HepG2 (cell line): ENCODE measurements at regions not wholly inside any gene's neighbourhood (a gene's known extent, or its start where the extent isn't known, plus 50 kb on each side); places are given as distances from the start of the nearest gene placed in this dataset.

Experiments used
- ATAC-seq: fragments of 200-7000 bp; cut with Tn5 transposase; 3 replicates; pipeline ENCODE4 v1.9.1; 2020; ENCODE audit warnings: mild to moderate bottlenecking, moderate library complexity
- BruUV-seq: library from RNA; stranded (reverse); fragments of 400-500 nt; replicated peaks from 2 replicates; lab custom pipeline; 2021; lab: Mats Ljungman, UMichigan
- CTCF ChIA-PET: fragments of 300-600 bp; formaldehyde crosslinking; extraction: SDS; loops from one replicate; lab custom pipeline; 2021; ENCODE audit warnings: low total read pairs, inconsistent platforms, low intra/inter-chr PET ratio; lab: Yijun Ruan, JAX
- POLR2A ChIA-PET: fragments of 350-600 bp; sonication (Branson Sonifier 250); formaldehyde crosslinking; loops from one replicate; lab custom pipeline; 2020; ENCODE audit warnings: antibody characterized with exemption, inconsistent platforms; lab: Yijun Ruan, JAX
- DNase-seq: peaks from one replicate; pipeline ENCODE4 v3.0.0-alpha.2; 2015; ENCODE audit warnings: low spot score
- FAIRE-seq: peaks from 3 replicates; lab custom pipeline; 2011; peaks lifted over from hg19 to GRCh38; lab: Jason Lieb, UNC
- H2AFZ ChIP-seq: one replicate; pipeline ENCODE4 v1.6.1; 2011; ENCODE audit warnings: low read length, inconsistent platforms
- H3K27ac ChIP-seq: fragments of 300-600 bp; 3 replicates; pipeline ENCODE4 v1.8.0; 2011; ENCODE audit warnings: mixed run types, mild to moderate bottlenecking, mixed read lengths, low read length, inconsistent platforms; ENCODE audit not compliant: insufficient read depth; ENCODE audit errors: extremely low read length
- H3K27me3 ChIP-seq, 2 experiments: fragments of 200-600 bp in 1 of 2; 2 replicates in 1 of 2; 3 replicates in 1 of 2; pipeline versions ENCODE4 v1.6.0 to v1.8.0; 2011; ENCODE audit warnings: low read length in 2 of 2, mild to moderate bottlenecking in 2 of 2, moderate library complexity in 2 of 2, inconsistent platforms in 1 of 2; ENCODE audit not compliant: insufficient read depth in 2 of 2, control insufficient read depth in 1 of 2
- H3K36me3 ChIP-seq, 2 experiments: fragments of 200-600 bp in 1 of 2; replicated peaks in 1 of 2; 2 replicates in 1 of 2; 3 replicates in 1 of 2; pipeline versions ENCODE4 v1.5.1 to v1.8.0; 2011; ENCODE audit warnings: low read length in 2 of 2, inconsistent platforms in 1 of 2; ENCODE audit not compliant: insufficient read depth in 2 of 2, control insufficient read depth in 1 of 2
- H3K4me1 ChIP-seq: 2 replicates; pipeline ENCODE4 v1.5.1; 2012; ENCODE audit warnings: low read length, inconsistent platforms; ENCODE audit not compliant: insufficient read depth
- H3K4me2 ChIP-seq: 2 replicates; pipeline ENCODE4 v1.6.0; 2011; ENCODE audit warnings: low read depth, low read length, inconsistent platforms
- H3K4me3 ChIP-seq, 3 experiments: fragments of 200-600 bp in 1 of 3; sonication (generic), shearing (Covaris generic) in 1 of 3; replicated peaks in 1 of 3; 2 replicates each; pipeline ENCODE4 v1.5.1; 2011 to 2016; ENCODE audit warnings: low read length in 3 of 3, inconsistent platforms in 2 of 3, low read depth in 2 of 3, mild to moderate bottlenecking in 2 of 3, control low read depth in 1 of 3, mixed read lengths in 1 of 3; ENCODE audit not compliant: insufficient read depth in 1 of 3
- H3K79me2 ChIP-seq: one replicate; pipeline ENCODE4 v1.6.1; 2011; ENCODE audit warnings: low read length, inconsistent platforms; ENCODE audit not compliant: insufficient read depth
- H3K9ac ChIP-seq: 2 replicates; pipeline ENCODE4 v1.6.0; 2011; ENCODE audit warnings: mild to moderate bottlenecking, low read depth, low read length, inconsistent platforms; ENCODE audit not compliant: insufficient read depth
- H3K9me3 ChIP-seq: 2 replicates; pipeline ENCODE4 v1.5.1; 2012; ENCODE audit warnings: mild to moderate bottlenecking, low read length
- H4K20me1 ChIP-seq: 2 replicates; pipeline ENCODE4 v1.6.0; 2011; ENCODE audit warnings: inconsistent platforms, mild to moderate bottlenecking, low read length, moderate library complexity; ENCODE audit not compliant: insufficient read depth
- ARID2 ChIP-seq: sonication (generic); formaldehyde crosslinking; IDR thresholded peaks from 2 replicates; pipeline ENCODE4 v1.8.1; 2022; ENCODE audit warnings: mild to moderate bottlenecking, missing genetic modification reagents, borderline replicate concordance
- SMAD9 ChIP-seq: sonication (generic); formaldehyde crosslinking; IDR thresholded peaks from 2 replicates; pipeline ENCODE4 v1.5.1; 2020; ENCODE audit warnings: mild to moderate bottlenecking, missing genetic modification reagents
- ZNF234 ChIP-seq: sonication (generic); formaldehyde crosslinking; conservative IDR thresholded peaks from 2 replicates; pipeline ENCODE4 v1.5.1; 2020; ENCODE audit warnings: mild to moderate bottlenecking, missing genetic modification reagents
- ZNF326 ChIP-seq: sonication (generic); formaldehyde crosslinking; IDR thresholded peaks from 2 replicates; pipeline ENCODE4 v1.4.0; 2020; ENCODE audit warnings: missing genetic modification reagents, borderline replicate concordance
- WGBS: methylation state at CpG from one replicate; pipeline ENCODE4 v1.1.6; 2017; ENCODE audit warnings: low lambda C conversion rate; 5-methylcytosine and 5-hydroxymethylcytosine counted together
- in situ Hi-C: cut with HindIII; loops from 2 replicates; pipeline ENCODE4 v1.10.0; 2017; ENCODE audit warnings: low pct_unique_long_range_greater_than_20kb; ENCODE audit not compliant: extremely low pct_ligation_motif_present
- intact Hi-C: fragments of 100-400 bp; cut with micrococcal nuclease; formaldehyde crosslinking; loops from one replicate; pipeline ENCODE4 v1.10.0; 2022; ENCODE audit not compliant: unreplicated experiment
- TF ChIP-seq, protein P1 (sequence below): sonication (generic); formaldehyde crosslinking; IDR thresholded peaks from 2 replicates; pipeline ENCODE4 v1.8.1; 2023; ENCODE audit warnings: mild to moderate bottlenecking, inconsistent platforms, moderate library complexity, missing genetic modification reagents, borderline replicate concordance
- TF ChIP-seq, protein P2 (sequence below): sonication (generic); formaldehyde crosslinking; IDR thresholded peaks from 2 replicates; pipeline ENCODE4 v1.4.0; 2020; ENCODE audit warnings: missing genetic modification reagents, mild to moderate bottlenecking, borderline replicate concordance
- TF ChIP-seq, protein P3 (sequence below): sonication (generic); formaldehyde crosslinking; IDR thresholded peaks from 2 replicates; pipeline ENCODE4 v1.5.0; 2020; ENCODE audit warnings: mild to moderate bottlenecking, missing genetic modification reagents, borderline replicate concordance

- POLR2A ChIA-PET = no interaction called here
- no peak overlapping the region for H3K4me2 ChIP-seq
- in situ Hi-C loops = no loop called here
- BruUV-seq = no TSS peak
- H3K9me3 ChIP-seq = no peaks in the 10 kb centered on the region
- DNase-seq = no peak
- no peak overlapping the region for H3K27ac ChIP-seq
- TF ChIP-seq SMAD9 = no peak
- TF ChIP-seq ZNF326 (CRISPR knock-in tag) = no peak
- no peak for TF ChIP-seq ZNF234 (CRISPR knock-in tag)
- no peak for TF ChIP-seq ARID2 (CRISPR knock-in tag)
- TF ChIP-seq, protein P1, sequence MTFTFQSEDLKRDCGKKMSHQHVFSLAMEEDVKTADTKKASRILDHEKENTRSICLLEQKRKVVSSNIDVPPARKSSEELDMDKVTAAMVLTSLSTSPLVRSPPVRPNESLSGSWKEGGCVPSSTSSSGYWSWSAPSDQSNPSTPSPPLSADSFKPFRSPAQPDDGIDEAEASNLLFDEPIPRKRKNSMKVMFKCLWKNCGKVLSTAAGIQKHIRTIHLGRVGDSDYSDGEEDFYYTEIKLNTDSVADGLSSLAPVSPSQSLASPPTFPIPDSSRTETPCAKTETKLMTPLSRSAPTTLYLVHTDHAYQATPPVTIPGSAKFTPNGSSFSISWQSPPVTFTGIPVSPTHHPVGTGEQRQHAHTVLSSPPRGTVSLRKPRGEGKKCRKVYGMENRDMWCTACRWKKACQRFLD = no peak
- TF ChIP-seq, protein P2, sequence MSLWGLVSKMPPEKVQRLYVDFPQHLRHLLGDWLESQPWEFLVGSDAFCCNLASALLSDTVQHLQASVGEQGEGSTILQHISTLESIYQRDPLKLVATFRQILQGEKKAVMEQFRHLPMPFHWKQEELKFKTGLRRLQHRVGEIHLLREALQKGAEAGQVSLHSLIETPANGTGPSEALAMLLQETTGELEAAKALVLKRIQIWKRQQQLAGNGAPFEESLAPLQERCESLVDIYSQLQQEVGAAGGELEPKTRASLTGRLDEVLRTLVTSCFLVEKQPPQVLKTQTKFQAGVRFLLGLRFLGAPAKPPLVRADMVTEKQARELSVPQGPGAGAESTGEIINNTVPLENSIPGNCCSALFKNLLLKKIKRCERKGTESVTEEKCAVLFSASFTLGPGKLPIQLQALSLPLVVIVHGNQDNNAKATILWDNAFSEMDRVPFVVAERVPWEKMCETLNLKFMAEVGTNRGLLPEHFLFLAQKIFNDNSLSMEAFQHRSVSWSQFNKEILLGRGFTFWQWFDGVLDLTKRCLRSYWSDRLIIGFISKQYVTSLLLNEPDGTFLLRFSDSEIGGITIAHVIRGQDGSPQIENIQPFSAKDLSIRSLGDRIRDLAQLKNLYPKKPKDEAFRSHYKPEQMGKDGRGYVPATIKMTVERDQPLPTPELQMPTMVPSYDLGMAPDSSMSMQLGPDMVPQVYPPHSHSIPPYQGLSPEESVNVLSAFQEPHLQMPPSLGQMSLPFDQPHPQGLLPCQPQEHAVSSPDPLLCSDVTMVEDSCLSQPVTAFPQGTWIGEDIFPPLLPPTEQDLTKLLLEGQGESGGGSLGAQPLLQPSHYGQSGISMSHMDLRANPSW (CRISPR knock-in tag) = no peak
- TF ChIP-seq, protein P3, sequence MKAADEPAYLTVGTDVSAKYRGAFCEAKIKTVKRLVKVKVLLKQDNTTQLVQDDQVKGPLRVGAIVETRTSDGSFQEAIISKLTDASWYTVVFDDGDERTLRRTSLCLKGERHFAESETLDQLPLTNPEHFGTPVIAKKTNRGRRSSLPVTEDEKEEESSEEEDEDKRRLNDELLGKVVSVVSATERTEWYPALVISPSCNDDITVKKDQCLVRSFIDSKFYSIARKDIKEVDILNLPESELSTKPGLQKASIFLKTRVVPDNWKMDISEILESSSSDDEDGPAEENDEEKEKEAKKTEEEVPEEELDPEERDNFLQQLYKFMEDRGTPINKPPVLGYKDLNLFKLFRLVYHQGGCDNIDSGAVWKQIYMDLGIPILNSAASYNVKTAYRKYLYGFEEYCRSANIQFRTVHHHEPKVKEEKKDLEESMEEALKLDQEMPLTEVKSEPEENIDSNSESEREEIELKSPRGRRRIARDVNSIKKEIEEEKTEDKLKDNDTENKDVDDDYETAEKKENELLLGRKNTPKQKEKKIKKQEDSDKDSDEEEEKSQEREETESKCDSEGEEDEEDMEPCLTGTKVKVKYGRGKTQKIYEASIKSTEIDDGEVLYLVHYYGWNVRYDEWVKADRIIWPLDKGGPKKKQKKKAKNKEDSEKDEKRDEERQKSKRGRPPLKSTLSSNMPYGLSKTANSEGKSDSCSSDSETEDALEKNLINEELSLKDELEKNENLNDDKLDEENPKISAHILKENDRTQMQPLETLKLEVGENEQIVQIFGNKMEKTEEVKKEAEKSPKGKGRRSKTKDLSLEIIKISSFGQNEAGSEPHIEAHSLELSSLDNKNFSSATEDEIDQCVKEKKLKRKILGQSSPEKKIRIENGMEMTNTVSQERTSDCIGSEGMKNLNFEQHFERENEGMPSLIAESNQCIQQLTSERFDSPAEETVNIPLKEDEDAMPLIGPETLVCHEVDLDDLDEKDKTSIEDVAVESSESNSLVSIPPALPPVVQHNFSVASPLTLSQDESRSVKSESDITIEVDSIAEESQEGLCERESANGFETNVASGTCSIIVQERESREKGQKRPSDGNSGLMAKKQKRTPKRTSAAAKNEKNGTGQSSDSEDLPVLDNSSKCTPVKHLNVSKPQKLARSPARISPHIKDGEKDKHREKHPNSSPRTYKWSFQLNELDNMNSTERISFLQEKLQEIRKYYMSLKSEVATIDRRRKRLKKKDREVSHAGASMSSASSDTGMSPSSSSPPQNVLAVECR (CRISPR knock-in tag) = no peak
- TF ChIP-seq, all 625 proteins: peak for 0
- no peaks in the 10 kb centered on the region for H3K79me2 ChIP-seq
- no peak for FAIRE-seq
- no peak overlapping the region for H3K9ac ChIP-seq
- no peaks in the 10 kb centered on the region for H3K36me3 ChIP-seq
- H3K27me3 ChIP-seq = no peaks in the 10 kb centered on the region
- CTCF ChIA-PET = no interaction called here
- H4K20me1 ChIP-seq = no peaks in the 10 kb centered on the region
- no peak overlapping the region for H2AFZ ChIP-seq
- H3K4me1 ChIP-seq = no peaks in the 10 kb centered on the region
- no peak for ATAC-seq
- 4% methylated on average over 1 of the region's 1 CpG for WGBS
- intact Hi-C loops = no loop called here
- H3K4me3 ChIP-seq = no peak overlapping the region
Observed at GRCh38 chr4:84276752-84277151, 222.3 kb downstream of the NKX6-1 start.
